ENCODE measurements at regions not wholly inside any gene's neighbourhood (a gene's known extent, or its start where the extent isn't known, plus 50 kb on each side); places are given as distances from the start of the nearest gene placed in this dataset.

GRCh38 chr6:37580176-37580955, 80.7 kb upstream of the CCDC167 start:
- no peak for DNase-seq (ENCODE audit: low spot score)
- TF ChIP-seq CTCF (IDR thresholded peaks at IDR 0.05; ENCODE audit: extremely low read depth, missing control alignments), result no peak

GRCh38 chr6:37579444-37580067, 79.9 kb upstream of the CCDC167 start:
- no peak for TF ChIP-seq CTCF (IDR thresholded peaks at IDR 0.05; ENCODE audit: extremely low read depth, missing control alignments)
- no peak for DNase-seq (ENCODE audit: low spot score)

- no peak for DNase-seq (ENCODE audit: low spot score)
- TF ChIP-seq CTCF (IDR thresholded peaks at IDR 0.05; ENCODE audit: extremely low read depth, missing control alignments), result no peak
These were observed 78.4 kb upstream of the CCDC167 start for GRCh38 chr6:37578104-37578503.

- DNase-seq (ENCODE audit: low spot score), result no peak
These were observed 76.6 kb upstream of the CCDC167 start for GRCh38 chr6:37576336-37576737.

GRCh38 chr6:37575221-37575620, 75.5 kb upstream of the CCDC167 start:
- DNase-seq (ENCODE audit: low spot score), result no peak
- no peak for TF ChIP-seq CTCF (IDR thresholded peaks at IDR 0.05; ENCODE audit: extremely low read depth, missing control alignments)

More at GRCh38 chr6:37576336-37576737, 76.6 kb upstream of the CCDC167 start:
- TF ChIP-seq CTCF (IDR thresholded peaks at IDR 0.05; ENCODE audit: extremely low read depth, missing control alignments), result no peak

GRCh38 chr6:37572334-37572733, 72.6 kb upstream of the CCDC167 start:
- no peak for DNase-seq (ENCODE audit: low spot score)
- no peak for TF ChIP-seq CTCF (IDR thresholded peaks at IDR 0.05; ENCODE audit: extremely low read depth, missing control alignments)

- TF ChIP-seq CTCF (IDR thresholded peaks at IDR 0.05; ENCODE audit: extremely low read depth, missing control alignments), result no peak
- no peak for DNase-seq (ENCODE audit: low spot score)
These were observed 70.9 kb upstream of the CCDC167 start for GRCh38 chr6:37570482-37571133.

All from GM20000 (cell line).